ENCODE measurements at regions not wholly inside any gene's neighbourhood (a gene's known extent, or its start where the extent isn't known, plus 50 kb on each side); places are given as distances from the start of the nearest gene placed in this dataset.

DNA sequence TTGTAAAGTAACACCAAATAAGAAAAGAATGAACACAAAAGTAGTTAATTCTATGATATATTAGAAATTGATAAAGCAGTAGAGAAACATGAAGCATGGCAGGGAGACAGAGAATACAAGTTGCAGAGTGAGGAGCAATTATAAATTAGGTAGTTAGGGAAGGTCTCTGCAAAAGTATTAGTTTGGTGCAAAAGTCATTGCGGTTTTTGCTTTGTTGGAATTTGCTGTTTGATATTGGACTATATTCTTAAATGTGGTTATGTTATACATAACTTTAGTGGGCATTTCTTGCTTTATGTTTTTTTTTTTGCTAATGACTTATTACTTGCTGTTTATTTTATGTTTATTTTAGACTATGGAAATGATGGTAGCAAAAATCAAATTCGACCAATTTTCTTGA is 402.2 kb downstream of the SFMBT2 start:
- FAIRE-seq (no peak), DNase-seq (ENCODE audit: insufficient read length, low spot score) (no peak)
- TF ChIP-seq, protein P1, sequence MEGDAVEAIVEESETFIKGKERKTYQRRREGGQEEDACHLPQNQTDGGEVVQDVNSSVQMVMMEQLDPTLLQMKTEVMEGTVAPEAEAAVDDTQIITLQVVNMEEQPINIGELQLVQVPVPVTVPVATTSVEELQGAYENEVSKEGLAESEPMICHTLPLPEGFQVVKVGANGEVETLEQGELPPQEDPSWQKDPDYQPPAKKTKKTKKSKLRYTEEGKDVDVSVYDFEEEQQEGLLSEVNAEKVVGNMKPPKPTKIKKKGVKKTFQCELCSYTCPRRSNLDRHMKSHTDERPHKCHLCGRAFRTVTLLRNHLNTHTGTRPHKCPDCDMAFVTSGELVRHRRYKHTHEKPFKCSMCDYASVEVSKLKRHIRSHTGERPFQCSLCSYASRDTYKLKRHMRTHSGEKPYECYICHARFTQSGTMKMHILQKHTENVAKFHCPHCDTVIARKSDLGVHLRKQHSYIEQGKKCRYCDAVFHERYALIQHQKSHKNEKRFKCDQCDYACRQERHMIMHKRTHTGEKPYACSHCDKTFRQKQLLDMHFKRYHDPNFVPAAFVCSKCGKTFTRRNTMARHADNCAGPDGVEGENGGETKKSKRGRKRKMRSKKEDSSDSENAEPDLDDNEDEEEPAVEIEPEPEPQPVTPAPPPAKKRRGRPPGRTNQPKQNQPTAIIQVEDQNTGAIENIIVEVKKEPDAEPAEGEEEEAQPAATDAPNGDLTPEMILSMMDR (IDR thresholded peaks at IDR 0.05; ENCODE audit: insufficient read depth, missing control alignments): no peak

DNA sequence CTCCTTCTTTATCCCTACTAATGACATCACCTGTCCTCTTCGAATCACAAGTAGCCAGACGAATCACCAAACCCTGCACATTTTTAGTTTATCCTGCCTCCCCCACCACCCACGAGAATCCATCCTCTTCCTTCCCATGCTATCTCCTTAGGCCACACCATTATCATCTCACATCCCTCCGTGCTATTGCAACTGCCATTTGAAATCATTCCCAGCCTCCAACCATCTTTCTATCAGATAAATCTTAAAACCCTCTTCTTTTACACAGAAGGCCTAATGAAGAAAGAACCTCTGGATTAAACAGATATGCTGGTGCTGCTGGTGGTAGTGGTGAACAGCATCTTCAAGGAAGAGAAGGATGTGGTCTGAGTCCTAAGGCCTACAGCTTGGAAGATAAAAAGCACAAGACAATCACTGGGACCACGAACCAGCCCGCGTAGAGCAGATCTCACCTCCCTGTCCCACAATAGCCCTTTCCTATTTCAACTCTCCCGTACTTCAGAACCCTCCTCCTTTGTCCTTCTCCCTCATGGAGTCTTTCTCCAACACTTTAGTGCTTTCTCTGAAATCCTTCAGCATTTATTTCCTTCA is 403.1 kb downstream of the SFMBT2 start:
- TF ChIP-seq, protein P1 (IDR thresholded peaks at IDR 0.05; ENCODE audit: insufficient read depth, missing control alignments): no peak

DNA sequence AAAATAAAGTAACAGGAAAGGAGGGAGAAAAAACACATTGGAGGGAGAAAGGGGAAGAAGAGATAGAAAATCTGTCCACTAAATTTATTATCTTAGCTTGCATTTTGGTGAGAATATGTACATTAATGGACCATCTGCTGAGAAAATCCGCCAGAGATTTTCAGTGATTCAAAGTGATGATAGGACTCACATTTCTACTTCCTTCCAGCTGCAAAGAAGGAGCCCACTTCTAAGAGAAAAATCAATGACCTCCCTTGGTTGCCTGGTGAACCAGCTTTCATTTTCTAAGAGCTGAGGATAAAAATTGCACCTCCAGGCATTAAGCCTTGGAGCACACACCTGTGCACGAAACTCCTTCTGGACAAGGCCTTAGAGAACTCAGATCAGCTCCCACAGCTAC is 404.3 kb downstream of the SFMBT2 start:
- TF ChIP-seq, protein P1 (IDR thresholded peaks at IDR 0.05; ENCODE audit: insufficient read depth, missing control alignments): no peak
- DNase-seq (ENCODE audit: insufficient read length, low spot score) (no peak), FAIRE-seq (no peak)

More for the DNA sequence above, 403.1 kb downstream of the SFMBT2 start:
- FAIRE-seq (no peak), DNase-seq (ENCODE audit: insufficient read length, low spot score) (no peak)

DNA sequence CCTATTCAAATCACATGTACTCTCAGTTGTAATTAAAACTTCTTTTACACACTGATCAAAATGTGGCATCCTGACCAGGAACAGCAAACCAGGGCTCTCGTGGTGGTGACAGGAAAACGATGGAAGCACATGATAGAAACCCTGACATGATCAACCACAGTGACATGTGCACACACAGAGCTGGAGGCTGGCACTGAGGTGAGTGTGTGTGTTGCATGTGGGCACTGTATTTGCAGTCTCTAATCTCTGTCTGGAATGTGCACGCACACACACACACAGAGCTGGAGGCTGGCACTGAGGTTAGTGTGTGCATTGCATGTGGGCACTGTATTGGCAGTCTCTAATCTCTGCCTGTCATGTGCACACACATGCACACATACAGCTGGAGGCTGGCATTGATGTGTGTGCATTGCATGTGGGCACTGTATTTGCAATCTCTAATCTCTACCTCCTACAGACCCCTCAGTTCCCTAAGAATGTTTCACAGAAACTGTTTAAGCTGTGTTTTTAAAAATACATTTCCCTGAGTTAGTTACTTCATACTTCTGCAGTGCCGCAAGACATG is 406.9 kb downstream of the SFMBT2 start:
- FAIRE-seq (no peak), DNase-seq (ENCODE audit: insufficient read length, low spot score) (no peak)
- TF ChIP-seq, protein P1 (IDR thresholded peaks at IDR 0.05; ENCODE audit: insufficient read depth, missing control alignments): no peak

DNA sequence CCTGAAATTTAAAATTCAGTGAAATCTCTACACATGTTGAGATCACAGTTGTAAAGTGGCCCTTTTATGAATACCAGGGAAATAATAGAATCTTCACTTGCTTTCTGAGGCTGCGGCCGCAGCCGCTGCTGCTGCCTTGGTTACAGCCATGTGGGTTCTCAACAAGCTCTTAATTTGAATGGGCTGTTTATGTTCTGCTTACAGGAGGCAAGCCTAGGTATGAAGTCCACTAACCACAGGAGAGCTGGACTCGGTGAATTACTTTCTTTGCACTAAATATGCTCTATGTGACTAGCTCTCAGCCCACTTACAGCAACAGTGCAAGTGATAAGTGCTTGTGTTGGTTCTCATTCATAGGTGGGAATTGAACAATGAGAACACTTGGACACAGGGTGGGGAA is 410.8 kb downstream of the SFMBT2 start:
- FAIRE-seq: no peak
- TF ChIP-seq, protein P1 (IDR thresholded peaks at IDR 0.05; ENCODE audit: insufficient read depth, missing control alignments): no peak
- no peak for DNase-seq (ENCODE audit: insufficient read length, low spot score)

DNA sequence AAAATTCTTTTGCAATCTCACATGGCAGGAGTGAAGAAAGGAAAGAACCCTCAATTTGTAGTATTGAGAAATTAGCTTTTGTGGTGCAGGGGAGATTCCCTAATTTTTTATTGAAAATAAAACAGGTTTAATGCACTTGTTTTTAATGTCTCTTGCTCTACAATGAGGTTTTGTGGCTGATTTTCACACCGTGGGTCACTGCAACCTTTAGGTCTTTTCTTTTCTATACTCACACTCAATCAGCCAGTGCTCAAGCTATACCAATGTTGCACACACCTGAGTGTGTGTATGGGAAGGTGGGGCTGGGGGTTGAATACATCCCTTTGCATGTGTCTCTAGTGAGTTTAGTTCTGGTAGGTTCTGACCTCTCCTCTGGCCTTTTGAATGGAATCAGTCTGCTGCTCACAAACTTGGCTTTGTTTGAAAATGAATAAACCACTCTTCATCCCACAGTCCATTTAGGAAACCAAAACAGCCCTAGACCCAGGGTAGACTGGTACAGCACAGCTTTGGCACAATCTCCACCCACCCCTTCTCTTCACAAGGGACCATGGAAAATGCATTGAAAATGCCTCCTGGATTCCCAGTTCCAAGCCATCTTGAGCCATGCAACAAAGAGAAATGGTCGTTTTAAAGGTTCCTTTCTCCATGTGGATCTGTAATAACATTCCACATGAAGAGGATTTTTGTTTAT is 411.5 kb downstream of the SFMBT2 start:
- FAIRE-seq (no peak), DNase-seq (ENCODE audit: insufficient read length, low spot score) (no peak)
- TF ChIP-seq, protein P1 (IDR thresholded peaks at IDR 0.05; ENCODE audit: insufficient read depth, missing control alignments): no peak

DNA sequence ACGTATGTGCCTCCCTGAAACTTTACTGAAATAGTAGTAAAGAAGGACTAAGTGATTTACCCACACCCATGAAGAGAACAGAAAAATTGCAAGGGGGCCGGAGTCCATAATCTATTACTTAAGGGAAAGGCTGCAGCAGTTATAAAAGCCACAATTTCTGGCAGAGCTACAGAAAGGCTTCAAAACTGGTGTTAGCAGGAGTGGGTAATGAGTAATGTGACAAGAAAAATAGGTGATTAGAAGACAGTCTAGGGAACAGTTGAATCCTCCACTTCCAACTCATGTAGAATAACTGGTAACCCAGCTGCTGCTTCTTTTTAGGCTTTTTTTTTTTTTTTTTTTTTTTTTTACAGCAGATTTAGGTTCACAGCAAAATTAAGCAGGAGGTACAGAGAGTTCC is 413.3 kb downstream of the SFMBT2 start:
- no peak for DNase-seq (ENCODE audit: insufficient read length, low spot score)
- TF ChIP-seq, protein P1 (IDR thresholded peaks at IDR 0.05; ENCODE audit: insufficient read depth, missing control alignments): no peak
- FAIRE-seq: no peak

All from D721Med (cell line).